ENCODE measurements at regions not wholly inside any gene's neighbourhood (a gene's known extent, or its start where the extent isn't known, plus 50 kb on each side); places are given as distances from the start of the nearest gene placed in this dataset.

DNA sequence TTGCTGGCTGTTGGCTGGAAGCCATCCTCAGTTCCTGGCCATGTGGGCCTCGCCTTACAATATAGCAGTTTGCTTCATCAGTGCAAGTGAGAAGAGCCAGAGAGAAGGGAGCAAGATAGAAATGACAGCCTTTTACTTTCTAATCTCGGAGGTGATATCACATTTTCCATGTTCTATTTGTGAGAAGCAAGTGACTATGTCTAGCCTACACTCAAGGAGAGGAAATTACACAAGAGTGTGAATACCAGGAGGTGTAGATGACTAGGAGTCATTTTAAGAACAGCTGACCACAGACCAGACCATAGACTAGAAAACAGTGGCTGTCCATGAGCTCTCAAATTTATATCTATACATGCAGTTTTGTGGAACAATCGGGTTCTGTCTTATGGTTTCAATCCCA lies 163.0 kb upstream of the NRXN3 start:
- TF ChIP-seq, protein P1, sequence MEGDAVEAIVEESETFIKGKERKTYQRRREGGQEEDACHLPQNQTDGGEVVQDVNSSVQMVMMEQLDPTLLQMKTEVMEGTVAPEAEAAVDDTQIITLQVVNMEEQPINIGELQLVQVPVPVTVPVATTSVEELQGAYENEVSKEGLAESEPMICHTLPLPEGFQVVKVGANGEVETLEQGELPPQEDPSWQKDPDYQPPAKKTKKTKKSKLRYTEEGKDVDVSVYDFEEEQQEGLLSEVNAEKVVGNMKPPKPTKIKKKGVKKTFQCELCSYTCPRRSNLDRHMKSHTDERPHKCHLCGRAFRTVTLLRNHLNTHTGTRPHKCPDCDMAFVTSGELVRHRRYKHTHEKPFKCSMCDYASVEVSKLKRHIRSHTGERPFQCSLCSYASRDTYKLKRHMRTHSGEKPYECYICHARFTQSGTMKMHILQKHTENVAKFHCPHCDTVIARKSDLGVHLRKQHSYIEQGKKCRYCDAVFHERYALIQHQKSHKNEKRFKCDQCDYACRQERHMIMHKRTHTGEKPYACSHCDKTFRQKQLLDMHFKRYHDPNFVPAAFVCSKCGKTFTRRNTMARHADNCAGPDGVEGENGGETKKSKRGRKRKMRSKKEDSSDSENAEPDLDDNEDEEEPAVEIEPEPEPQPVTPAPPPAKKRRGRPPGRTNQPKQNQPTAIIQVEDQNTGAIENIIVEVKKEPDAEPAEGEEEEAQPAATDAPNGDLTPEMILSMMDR (IDR thresholded peaks at IDR 0.05), result no peak
- no peak for TF ChIP-seq POLR2AphosphoS5 (IDR thresholded peaks at IDR 0.05)
